GM18511 (cell line): ENCODE measurements at regions not wholly inside any gene's neighbourhood (a gene's known extent, or its start where the extent isn't known, plus 50 kb on each side); places are given as distances from the start of the nearest gene placed in this dataset.

Experiments
- ATAC-seq: cut with Tn5 transposase; IDR thresholded peaks from one replicate; pipeline ENCODE4 v1.9.1; 2021; ENCODE audit warnings: mild to moderate bottlenecking, moderate library complexity; ENCODE audit not compliant: unreplicated experiment

GRCh38 chr14:104318558-104319490 lies 180.4 kb downstream of the KIF26A start:
- ATAC-seq: no peak

GRCh38 chr14:104319491-104320241 lies 181.3 kb downstream of the KIF26A start:
- no peak for ATAC-seq

GRCh38 chr14:104320611-104321086 lies 182.3 kb downstream of the KIF26A start:
- ATAC-seq: no peak

- no peak for ATAC-seq
These were observed 182.9 kb downstream of the KIF26A start for GRCh38 chr14:104321088-104321801.

GRCh38 chr14:104321802-104322130 lies 183.4 kb downstream of the KIF26A start:
- ATAC-seq: no peak

- no peak for ATAC-seq
These were observed 184.4 kb downstream of the KIF26A start for GRCh38 chr14:104322531-104323366.

GRCh38 chr14:104323551-104324175 lies 185.3 kb downstream of the KIF26A start:
- ATAC-seq: no peak

- no peak for ATAC-seq
These were observed 188.5 kb downstream of the KIF26A start for GRCh38 chr14:104326848-104327247.

GRCh38 chr14:104328607-104329006 lies 190.2 kb downstream of the KIF26A start:
- ATAC-seq: no peak

GRCh38 chr14:104329793-104330192 lies 191.4 kb downstream of the KIF26A start:
- no peak for ATAC-seq

GRCh38 chr14:104331871-104332605 lies 193.7 kb downstream of the KIF26A start:
- ATAC-seq: no peak

- ATAC-seq: no peak
These were observed 194.4 kb downstream of the KIF26A start for GRCh38 chr14:104332634-104333270.

- no peak for ATAC-seq
These were observed 195.4 kb downstream of the KIF26A start for GRCh38 chr14:104333646-104334423.

- no peak for ATAC-seq
These were observed 196.2 kb downstream of the KIF26A start for GRCh38 chr14:104334424-104335161.

- ATAC-seq: no peak
These were observed 196.8 kb downstream of the KIF26A start for GRCh38 chr14:104335176-104335575.

GRCh38 chr14:104335611-104336010 lies 197.2 kb downstream of the KIF26A start:
- no peak for ATAC-seq

- ATAC-seq: no peak
These were observed 199.0 kb downstream of the KIF26A start for GRCh38 chr14:104337351-104337750.
